Cardiac muscle cell (in vitro differentiated cells and primary cell): ENCODE measurements at regions not wholly inside any gene's neighbourhood (a gene's known extent, or its start where the extent isn't known, plus 50 kb on each side); places are given as distances from the start of the nearest gene placed in this dataset.

Source experiments
- DNase-seq, 2 donors: peaks; one replicate each; pipeline versions ENCODE4 v3.0.0 to v3.0.0-alpha.2; 2010 to 2017; ENCODE audit warnings: low read depth in 1 of 2, low spot score in 1 of 2
- H3K27ac ChIP-seq: fragments of 200-600 bp; sonication (generic); 2 replicates; pipeline ENCODE4 v1.5.1; 2016
- H3K27me3 ChIP-seq: fragments of 200-600 bp; sonication (generic); 2 replicates; pipeline ENCODE4 v1.6.0; 2016; ENCODE audit warnings: control low read depth
- H3K36me3 ChIP-seq: fragments of 200-600 bp; sonication (generic); 2 replicates; pipeline ENCODE4 v1.5.1; 2016; ENCODE audit warnings: control low read depth
- H3K4me1 ChIP-seq: fragments of 200-600 bp; sonication (generic); 2 replicates; pipeline ENCODE4 v1.8.1; 2017; ENCODE audit warnings: low read depth, mild to moderate bottlenecking, mixed run types
- H3K4me3 ChIP-seq: fragments of 200-600 bp; sonication (generic); 2 replicates; pipeline ENCODE4 v1.5.1; 2016; ENCODE audit warnings: mild to moderate bottlenecking
- H3K9me3 ChIP-seq: fragments of 200-600 bp; sonication (generic); 2 replicates; pipeline ENCODE4 v1.5.1; 2017; ENCODE audit warnings: low read depth, mild to moderate bottlenecking, control low read depth
- TF ChIP-seq, protein P1 (sequence below): IDR thresholded peaks from 2 replicates; pipeline ENCODE4 v1.5.1; 2012; ENCODE audit warnings: low read depth, mild to moderate bottlenecking, low read length

DNA sequence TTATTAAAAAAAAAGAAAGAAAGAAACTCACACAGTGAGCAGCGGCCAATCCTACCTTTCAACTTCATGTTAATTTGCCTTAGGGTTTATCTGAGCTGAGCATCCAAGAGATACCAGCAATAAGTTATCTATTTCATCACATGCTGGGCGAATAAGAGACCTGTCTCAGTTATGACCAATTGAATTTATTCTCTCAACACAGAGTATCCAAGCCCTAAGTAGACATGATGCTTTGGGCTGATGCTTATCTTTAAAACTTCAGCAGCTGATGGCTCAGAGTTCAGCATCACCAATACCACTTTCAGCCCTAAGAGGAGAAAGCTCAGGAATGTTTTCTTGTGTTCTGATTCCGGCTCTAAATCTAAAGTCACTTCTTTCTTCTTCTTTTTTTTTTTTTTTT, 489.0 kb upstream of the ZFHX3 start:
- Histone ChIP-seq H3K36me3 (no peaks in the 10 kb centered on the region), H3K9me3 (no peaks in the 10 kb centered on the region), H3K4me1 (no peaks in the 10 kb centered on the region), H3K27me3 (no peaks in the 10 kb centered on the region), H3K4me3 (no peak overlapping the region), H3K27ac (no peak overlapping the region)
- no peak for DNase-seq
- TF ChIP-seq, protein P1, sequence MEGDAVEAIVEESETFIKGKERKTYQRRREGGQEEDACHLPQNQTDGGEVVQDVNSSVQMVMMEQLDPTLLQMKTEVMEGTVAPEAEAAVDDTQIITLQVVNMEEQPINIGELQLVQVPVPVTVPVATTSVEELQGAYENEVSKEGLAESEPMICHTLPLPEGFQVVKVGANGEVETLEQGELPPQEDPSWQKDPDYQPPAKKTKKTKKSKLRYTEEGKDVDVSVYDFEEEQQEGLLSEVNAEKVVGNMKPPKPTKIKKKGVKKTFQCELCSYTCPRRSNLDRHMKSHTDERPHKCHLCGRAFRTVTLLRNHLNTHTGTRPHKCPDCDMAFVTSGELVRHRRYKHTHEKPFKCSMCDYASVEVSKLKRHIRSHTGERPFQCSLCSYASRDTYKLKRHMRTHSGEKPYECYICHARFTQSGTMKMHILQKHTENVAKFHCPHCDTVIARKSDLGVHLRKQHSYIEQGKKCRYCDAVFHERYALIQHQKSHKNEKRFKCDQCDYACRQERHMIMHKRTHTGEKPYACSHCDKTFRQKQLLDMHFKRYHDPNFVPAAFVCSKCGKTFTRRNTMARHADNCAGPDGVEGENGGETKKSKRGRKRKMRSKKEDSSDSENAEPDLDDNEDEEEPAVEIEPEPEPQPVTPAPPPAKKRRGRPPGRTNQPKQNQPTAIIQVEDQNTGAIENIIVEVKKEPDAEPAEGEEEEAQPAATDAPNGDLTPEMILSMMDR: no peak

DNA sequence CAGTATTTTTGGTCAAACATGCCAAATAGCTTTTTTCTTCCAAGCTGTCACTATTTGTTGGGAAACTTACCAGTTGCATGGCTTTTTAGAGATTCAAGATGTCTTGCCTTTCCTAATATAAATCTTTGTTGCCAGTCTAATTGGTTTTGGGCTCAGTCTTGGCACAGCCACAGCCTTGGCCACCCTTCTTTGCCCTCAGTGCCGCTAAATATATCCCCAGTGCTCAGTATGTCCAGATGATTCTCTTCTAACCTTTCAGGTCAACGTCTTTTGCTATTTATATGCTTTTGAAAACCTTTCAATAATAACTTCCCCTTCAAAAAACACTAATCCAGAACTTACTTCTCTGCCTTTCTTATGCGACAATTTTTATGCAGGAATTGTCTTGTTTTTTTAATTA, 483.1 kb upstream of the ZFHX3 start:
- H3K4me1 ChIP-seq: no peaks in the 10 kb centered on the region
- DNase-seq: no peak
- no peak overlapping the region for H3K4me3 ChIP-seq
- no peaks in the 10 kb centered on the region for H3K9me3 ChIP-seq
- no peak overlapping the region for H3K27ac ChIP-seq
- TF ChIP-seq, protein P1: no peak
- H3K27me3 ChIP-seq: no peaks in the 10 kb centered on the region
- H3K36me3 ChIP-seq: no peaks in the 10 kb centered on the region

DNA sequence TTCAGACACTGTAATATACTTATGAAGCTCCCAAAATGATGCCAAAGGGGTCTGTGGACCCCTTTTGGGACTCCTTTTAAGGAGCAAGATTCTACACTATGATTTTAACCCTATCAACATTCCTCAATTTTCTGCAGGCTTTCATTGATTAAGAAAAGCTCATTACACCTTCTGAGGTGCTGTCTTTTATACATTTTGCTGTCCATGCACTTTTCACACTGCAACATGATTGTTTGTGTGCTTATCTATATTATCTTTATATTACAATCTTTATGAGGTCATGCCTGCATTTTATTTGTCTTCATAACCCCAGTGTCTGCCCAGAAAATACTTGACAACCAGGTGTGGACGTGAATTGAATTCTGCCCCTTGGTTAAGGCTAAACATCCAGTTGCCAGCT, 482.6 kb upstream of the ZFHX3 start:
- H3K4me3 ChIP-seq: no peak overlapping the region
- H3K36me3 ChIP-seq: no peaks in the 10 kb centered on the region
- H3K4me1 ChIP-seq: no peaks in the 10 kb centered on the region
- no peak overlapping the region for H3K27ac ChIP-seq
- H3K27me3 ChIP-seq: no peaks in the 10 kb centered on the region
- no peak for DNase-seq
- no peaks in the 10 kb centered on the region for H3K9me3 ChIP-seq
- TF ChIP-seq, protein P1: no peak

DNA sequence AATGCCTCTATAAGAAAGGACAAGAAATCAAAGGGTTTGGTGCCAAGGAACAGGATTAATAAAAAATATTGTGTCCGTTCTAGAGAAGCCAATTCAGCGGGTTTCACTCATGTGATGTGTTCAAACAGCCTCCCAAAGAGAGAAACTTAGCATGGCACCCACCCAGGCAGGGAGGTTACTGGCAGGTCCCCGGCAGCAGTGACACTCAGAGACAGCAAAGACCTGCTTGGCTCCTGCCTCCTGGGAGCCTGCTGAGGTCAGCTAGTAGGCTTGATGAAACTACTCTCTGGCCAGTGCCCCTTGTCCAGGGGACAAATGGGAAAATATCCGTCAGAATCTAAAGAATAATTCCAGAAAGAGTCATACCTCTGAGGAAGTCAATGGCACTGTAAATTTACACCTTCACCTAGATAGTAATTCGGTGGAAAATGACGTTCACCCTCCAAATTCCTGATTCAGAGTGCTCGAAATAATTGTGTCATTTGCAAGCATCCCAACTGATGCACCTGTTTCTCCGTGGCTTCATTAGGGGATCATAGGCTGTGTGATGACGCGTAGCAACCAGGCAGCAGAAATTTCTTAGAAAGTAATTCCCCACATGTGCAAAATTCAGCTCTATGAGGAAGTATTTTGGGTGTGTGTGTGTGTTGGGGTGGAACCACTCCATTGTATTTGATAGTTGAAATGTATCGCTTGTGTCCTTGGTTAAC, 481.5 kb upstream of the ZFHX3 start:
- no peaks in the 10 kb centered on the region for H3K4me1 ChIP-seq
- TF ChIP-seq, protein P1: no peak
- DNase-seq: no peak
- H3K9me3 ChIP-seq: no peaks in the 10 kb centered on the region
- no peak overlapping the region for H3K4me3 ChIP-seq
- H3K27me3 ChIP-seq: no peaks in the 10 kb centered on the region
- no peaks in the 10 kb centered on the region for H3K36me3 ChIP-seq
- no peak overlapping the region for H3K27ac ChIP-seq

DNA sequence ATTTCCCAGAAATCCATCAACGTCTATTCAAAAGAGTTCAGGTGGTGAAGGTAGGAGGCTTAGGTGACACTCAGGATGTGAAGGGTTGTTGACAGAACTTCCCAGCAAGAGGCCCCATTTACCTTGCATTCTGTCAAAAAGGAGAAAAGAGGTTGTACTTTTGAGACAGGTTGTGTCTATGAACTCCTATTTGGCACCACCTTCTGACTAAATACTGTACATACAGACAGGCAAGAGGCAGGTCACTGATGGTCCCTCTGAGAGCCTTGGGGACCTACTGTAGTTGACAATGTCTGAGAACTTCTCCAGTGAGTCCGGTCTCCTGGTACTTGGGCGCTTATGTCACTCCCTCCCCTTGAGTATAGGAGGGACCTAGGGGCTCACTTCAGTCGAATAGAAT, 479.3 kb upstream of the ZFHX3 start:
- no peak overlapping the region for H3K27ac ChIP-seq
- TF ChIP-seq, protein P1: no peak
- H3K9me3 ChIP-seq: no peaks in the 10 kb centered on the region
- no peaks in the 10 kb centered on the region for H3K27me3 ChIP-seq
- H3K4me3 ChIP-seq: no peak overlapping the region
- no peak for DNase-seq
- H3K36me3 ChIP-seq: no peaks in the 10 kb centered on the region
- no peaks in the 10 kb centered on the region for H3K4me1 ChIP-seq
